Natural killer cell treated with Interleukin-12 subunit alpha and Interleukin-12 subunit beta and Interleukin-15 and Interleukin-18, amount 100 ng/mL, for 72 hours (primary cell): ENCODE measurements at regions not wholly inside any gene's neighbourhood (a gene's known extent, or its start where the extent isn't known, plus 50 kb on each side); places are given as distances from the start of the nearest gene placed in this dataset.
"Not testable (repeated sequence)": the region's sequence is repeated elsewhere in the genome, so short reads cannot be mapped to it uniquely, and the experiment has no call there.

Source experiments
- ATAC-seq, 2 donors: fragments of 150-1000 bp; cut with Tn5 transposase in 1 of 2; sonication (Bioruptor Pico), chemical (Tn5 transposase) in 1 of 2; 2 replicates each; pipeline ENCODE4 v1.10.0; 2021
- DNase-seq: peaks from one replicate; pipeline ENCODE4 v3.0.0; 2022; ENCODE audit warnings: low spot score
- H3K27ac Mint-ChIP-seq, 2 donors: 1 replicate in 1 of 2; 2 replicates in 1 of 2; pipeline ENCODE4 v1.8.0; 2022; ENCODE audit warnings: mixed read lengths in 2 of 2, mild to moderate bottlenecking in 1 of 2, moderate library complexity in 1 of 2
- H3K27me3 Mint-ChIP-seq, 2 donors: 1 replicate in 1 of 2; 2 replicates in 1 of 2; pipeline ENCODE4 v1.8.0; 2022; ENCODE audit warnings: mixed read lengths in 2 of 2
- H3K36me3 Mint-ChIP-seq: one replicate; pipeline ENCODE4 v1.8.0; 2022; ENCODE audit warnings: mixed read lengths
- H3K4me1 Mint-ChIP-seq, 2 donors: 1 replicate in 1 of 2; 2 replicates in 1 of 2; pipeline ENCODE4 v1.8.0; 2022; ENCODE audit warnings: low read depth in 2 of 2, mixed read lengths in 2 of 2, mild to moderate bottlenecking in 1 of 2
- H3K4me3 Mint-ChIP-seq: one replicate; pipeline ENCODE4 v1.8.0; 2022; ENCODE audit warnings: mixed read lengths
- H3K9me3 Mint-ChIP-seq: 2 replicates; pipeline ENCODE4 v1.8.0; 2022; ENCODE audit warnings: mixed read lengths

DNA sequence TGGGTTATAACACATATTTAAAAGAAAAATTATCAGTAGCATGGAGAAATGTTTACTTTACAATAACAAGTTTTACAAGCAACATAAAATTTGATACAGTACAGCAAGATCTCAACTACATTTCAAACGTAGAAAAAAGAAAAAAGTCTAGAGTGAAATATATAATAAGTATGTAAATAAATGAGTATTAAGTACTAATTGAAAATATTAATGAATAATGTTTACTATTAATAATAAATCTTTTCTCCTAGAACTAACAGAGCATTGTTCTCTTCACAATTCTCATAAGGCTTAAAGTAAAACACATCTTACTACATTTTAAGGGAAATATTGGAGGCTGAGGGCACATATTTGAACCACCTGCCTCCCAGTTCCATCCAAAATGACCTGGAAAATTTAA, 72.1 kb downstream of the TMEM212 start:
- H3K4me1 Mint-ChIP-seq = no peaks in the 10 kb centered on the region
- no peak overlapping the region for H3K4me3 Mint-ChIP-seq
- no peaks in the 10 kb centered on the region for H3K9me3 Mint-ChIP-seq
- H3K36me3 Mint-ChIP-seq = peaks cover 3% of the 10 kb centered on the region
- peaks cover 0 to 5% of the 10 kb centered on the region in 2 donors for H3K27me3 Mint-ChIP-seq
- ATAC-seq = no peak
- no peak overlapping the region for H3K27ac Mint-ChIP-seq
- DNase-seq = no peak

DNA sequence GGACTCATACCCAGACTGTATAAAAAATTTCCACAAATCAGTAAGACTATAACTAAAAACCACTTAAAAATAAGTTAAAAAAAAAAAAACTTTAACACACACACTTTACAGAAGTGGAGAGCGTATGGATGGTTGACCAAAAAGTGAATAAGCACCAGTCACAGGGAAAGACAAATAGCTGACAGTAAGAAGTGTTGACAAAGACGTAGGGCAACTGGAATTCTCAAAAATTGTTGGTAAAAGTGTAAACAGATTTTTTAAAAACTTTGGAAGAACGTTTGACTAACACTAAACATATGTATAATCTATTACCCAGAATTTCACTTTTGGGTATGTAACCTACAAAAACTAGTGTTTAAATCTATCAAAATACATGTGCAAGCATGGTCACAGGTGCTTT, 73.7 kb downstream of the TMEM212 start:
- DNase-seq = no peak
- Mint-ChIP-seq H3K9me3 (peaks cover 1% of the 10 kb centered on the region), H3K4me3 (no peak overlapping the region), H3K36me3 (peaks cover 18% of the 10 kb centered on the region), H3K27ac (no peak overlapping the region), H3K4me1 (no peaks in the 10 kb centered on the region), H3K27me3 (peaks cover 0 to 7% of the 10 kb centered on the region in 2 donors)
- no peak for ATAC-seq

DNA sequence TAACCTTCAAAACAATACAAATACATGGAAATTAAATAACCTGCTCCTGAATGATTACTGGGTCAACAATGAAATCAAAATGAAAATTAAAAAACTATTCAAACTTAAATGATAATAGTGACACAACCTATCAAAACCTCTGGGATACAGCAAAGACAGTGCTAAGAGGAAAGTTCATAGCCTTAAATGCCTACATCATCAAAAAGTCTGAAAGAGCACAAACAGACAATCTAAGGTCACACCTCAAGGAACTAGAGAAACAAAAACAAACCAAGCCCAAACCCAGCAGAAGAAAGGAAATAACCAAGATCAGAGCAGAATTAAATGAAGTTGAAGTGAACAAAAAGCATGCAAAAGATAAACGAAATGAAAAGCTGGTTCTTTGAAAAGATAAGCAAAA, 79.5 kb downstream of the TMEM212 start:
- not testable (repeated sequence) for H3K4me1 Mint-ChIP-seq, H3K4me3 Mint-ChIP-seq, ATAC-seq, H3K27ac Mint-ChIP-seq, DNase-seq
- Mint-ChIP-seq H3K36me3 (peaks cover 44% of the 10 kb centered on the region), H3K27me3 (peaks cover 0 to 12% of the 10 kb centered on the region in 2 donors), H3K9me3 (peaks cover 13% of the 10 kb centered on the region)

DNA sequence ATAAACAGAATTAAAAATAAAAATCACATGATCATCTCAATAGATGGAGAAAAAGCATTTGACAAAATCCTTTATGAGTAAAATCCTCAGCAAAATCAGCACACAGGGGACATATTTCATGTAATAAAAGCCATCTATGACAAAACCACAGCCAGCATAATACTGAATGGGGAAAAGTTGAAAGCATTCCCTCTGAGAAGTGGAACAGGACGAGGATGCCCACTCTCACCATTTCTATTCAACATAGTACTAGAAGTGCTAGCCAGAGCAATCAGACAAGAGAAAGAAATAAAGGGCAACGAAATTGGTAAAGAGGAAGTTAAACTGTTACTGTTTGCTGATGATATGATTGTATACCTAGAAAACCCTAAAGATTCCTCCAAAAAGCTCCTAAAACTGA, 80.5 kb downstream of the TMEM212 start:
- Mint-ChIP-seq H3K27me3 (peaks cover 0 to 12% of the 10 kb centered on the region in 2 donors), H3K9me3 (peaks cover 13% of the 10 kb centered on the region), H3K36me3 (peaks cover 44% of the 10 kb centered on the region)
- H3K27ac Mint-ChIP-seq, ATAC-seq, H3K4me3 Mint-ChIP-seq, H3K4me1 Mint-ChIP-seq, DNase-seq: not testable (repeated sequence)

DNA sequence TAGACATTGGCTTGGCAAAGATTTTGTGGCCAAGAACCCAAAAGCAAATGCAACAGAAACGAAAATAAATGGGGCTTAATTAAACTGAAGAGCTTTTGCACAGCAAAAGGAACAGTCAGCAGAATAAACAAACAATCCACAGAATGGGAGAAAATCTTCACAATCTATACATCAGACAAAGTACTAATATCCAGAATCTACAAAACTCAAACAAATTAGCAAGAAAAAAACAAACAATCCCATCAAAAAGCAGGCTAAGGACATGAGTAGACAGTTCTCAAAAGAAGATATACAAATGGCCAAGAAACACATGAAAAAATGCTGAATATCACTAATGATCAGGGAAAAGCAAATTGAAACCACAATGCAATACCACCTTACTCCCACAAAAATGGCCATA, 81.7 kb downstream of the TMEM212 start:
- not testable (repeated sequence) for ATAC-seq

DNA sequence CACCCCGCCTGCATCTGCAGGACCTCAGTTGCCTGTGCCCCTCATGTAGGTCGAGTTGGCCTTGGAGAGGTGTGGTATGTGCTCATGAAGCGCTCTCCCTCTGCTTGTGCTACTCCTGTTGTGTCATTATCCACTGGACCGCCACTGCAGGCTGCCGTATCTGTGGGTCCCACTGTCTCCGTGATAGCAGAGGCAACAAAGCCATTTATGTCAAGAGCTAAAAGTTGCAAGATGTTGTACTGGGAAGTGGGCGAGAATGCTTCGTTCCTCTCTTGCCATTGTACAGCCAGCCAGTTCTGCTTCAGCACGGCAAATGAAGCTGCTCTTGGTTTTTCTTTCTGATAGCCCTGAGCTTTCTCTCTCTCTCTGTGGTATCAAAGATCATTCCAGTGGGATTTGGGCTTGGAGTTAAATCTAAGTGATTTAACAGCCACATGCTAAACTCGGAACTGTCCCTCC, 89.0 kb downstream of the TMEM212 start:
- Mint-ChIP-seq H3K36me3 (no peaks in the 10 kb centered on the region), H3K9me3 (no peaks in the 10 kb centered on the region), H3K27me3 (peaks cover 7 to 8% of the 10 kb centered on the region in 2 donors), H3K4me3 (no peak overlapping the region), H3K27ac (peak overlapping the region in 1 of 2 donors; percentile 63), H3K4me1 (peaks cover 6 to 7% of the 10 kb centered on the region in 2 donors)
- DNase-seq = no peak
- ATAC-seq = no peak

More for the DNA sequence above, 81.7 kb downstream of the TMEM212 start:
- H3K4me3 Mint-ChIP-seq, DNase-seq, H3K4me1 Mint-ChIP-seq, H3K27me3 Mint-ChIP-seq, H3K27ac Mint-ChIP-seq: not testable (repeated sequence)
- H3K36me3 Mint-ChIP-seq = peaks cover 44% of the 10 kb centered on the region
- peaks cover 13% of the 10 kb centered on the region for H3K9me3 Mint-ChIP-seq

DNA sequence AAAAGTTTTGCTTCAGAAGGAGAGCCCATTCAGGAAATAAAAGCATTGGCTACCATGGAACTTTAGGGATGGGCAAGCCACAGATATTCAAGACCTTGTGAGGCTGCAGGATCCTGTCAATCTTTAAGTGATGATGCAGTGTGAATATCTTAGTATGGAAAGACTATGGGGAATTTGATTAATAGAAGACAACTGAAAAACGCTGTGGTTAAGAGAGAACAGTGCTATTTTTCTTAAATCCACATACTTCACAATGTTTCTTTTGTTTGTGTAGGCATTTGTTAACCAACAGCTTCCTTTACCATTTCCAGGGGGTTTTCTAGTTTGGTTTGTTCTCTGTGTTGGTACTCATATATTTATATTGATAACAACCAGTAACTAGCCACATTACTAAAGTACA, 90.3 kb downstream of the TMEM212 start:
- H3K27ac Mint-ChIP-seq = no peak overlapping the region
- peaks cover 7 to 8% of the 10 kb centered on the region in 2 donors for H3K27me3 Mint-ChIP-seq
- DNase-seq (no peak), ATAC-seq (no peak)
- H3K4me3 Mint-ChIP-seq = no peak overlapping the region
- H3K4me1 Mint-ChIP-seq = peaks cover 7 to 8% of the 10 kb centered on the region in 2 donors
- H3K9me3 Mint-ChIP-seq = no peaks in the 10 kb centered on the region
- H3K36me3 Mint-ChIP-seq = no peaks in the 10 kb centered on the region

DNA sequence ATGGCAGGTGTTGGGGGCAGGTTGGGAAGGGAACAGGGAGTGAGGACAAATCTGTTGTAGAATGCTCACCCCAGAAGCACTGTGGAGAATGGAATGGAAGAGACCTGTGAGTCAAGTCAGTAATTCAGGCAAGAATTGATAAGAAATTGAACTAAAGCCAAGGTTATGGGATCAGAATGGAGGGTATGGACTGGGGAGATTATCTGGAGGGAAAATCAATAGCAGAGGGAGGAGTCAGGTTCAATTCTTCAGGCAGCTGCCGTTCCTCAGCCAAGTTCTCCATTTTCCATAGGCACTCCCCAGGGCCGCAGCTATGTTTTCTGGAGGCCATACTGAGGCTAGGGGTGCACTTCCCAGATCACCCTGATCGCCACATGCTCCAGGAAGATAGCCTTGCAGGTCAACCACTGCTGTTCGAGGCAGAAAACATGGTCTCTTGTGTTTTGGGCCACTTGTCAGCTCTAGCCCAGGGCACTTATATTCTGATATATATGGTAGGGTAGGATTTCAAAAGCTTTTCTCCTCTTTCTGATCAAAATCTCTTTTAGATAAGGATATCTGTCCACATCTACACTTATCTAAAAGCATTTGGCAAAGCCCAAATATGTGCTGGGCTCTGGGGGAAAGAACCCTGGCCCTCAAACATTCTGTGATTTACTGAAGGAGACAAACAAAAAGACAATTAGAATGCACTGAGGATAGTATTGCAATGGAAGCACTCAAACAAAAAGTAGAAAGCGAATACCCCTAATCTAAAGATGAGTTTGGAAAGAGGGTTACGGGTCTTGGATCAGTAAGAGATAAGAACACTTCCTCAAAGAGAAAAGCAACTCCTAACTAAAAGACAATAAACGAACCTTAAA, 92.3 kb downstream of the TMEM212 start:
- H3K27ac Mint-ChIP-seq = no peak overlapping the region
- no peak for DNase-seq

DNA sequence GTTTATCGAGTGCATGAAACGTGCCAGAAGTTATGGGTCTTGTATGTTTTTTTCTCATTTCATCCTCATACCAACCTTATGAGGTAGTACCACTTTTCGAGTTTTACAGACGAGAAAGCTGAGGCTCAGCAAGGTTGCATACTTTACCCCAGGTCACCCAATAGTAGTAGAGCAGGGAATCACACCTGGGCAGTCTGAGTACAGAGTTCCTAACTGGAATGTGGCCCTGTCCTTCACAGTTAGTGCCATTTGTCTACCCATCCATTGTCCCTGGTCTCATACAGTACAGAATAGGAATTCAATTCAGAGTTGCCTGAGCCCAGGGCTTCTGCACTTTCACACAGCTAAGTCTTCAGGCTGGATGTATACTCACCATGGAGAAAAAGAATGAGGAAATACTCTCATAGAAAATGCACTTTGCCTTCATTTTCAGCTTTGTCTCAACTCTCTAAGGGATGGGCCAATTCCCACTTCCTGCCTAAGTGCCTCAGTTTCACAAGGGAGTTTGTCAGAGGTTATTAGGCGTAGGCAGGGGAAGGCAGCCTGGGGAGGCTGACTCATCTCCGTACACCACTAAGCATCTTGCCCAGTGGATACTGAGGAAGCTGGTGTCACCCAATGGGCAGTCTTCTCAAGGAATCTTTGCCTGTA, 93.2 kb downstream of the TMEM212 start:
- DNase-seq (no peak), ATAC-seq (peak in 1 of 2 donors; percentile 51)
- Mint-ChIP-seq H3K27ac (no peak overlapping the region), H3K36me3 (no peaks in the 10 kb centered on the region), H3K4me3 (no peak overlapping the region), H3K9me3 (no peaks in the 10 kb centered on the region), H3K4me1 (peaks cover 7 to 8% of the 10 kb centered on the region in 2 donors), H3K27me3 (peaks cover 7 to 8% of the 10 kb centered on the region in 2 donors)

More for the DNA sequence above, 92.3 kb downstream of the TMEM212 start:
- Mint-ChIP-seq H3K4me3 (no peak overlapping the region), H3K4me1 (peaks cover 7 to 8% of the 10 kb centered on the region in 2 donors), H3K9me3 (no peaks in the 10 kb centered on the region), H3K27me3 (peaks cover 7 to 8% of the 10 kb centered on the region in 2 donors), H3K36me3 (no peaks in the 10 kb centered on the region)
- ATAC-seq = peak in 1 of 2 donors; percentile 33

DNA sequence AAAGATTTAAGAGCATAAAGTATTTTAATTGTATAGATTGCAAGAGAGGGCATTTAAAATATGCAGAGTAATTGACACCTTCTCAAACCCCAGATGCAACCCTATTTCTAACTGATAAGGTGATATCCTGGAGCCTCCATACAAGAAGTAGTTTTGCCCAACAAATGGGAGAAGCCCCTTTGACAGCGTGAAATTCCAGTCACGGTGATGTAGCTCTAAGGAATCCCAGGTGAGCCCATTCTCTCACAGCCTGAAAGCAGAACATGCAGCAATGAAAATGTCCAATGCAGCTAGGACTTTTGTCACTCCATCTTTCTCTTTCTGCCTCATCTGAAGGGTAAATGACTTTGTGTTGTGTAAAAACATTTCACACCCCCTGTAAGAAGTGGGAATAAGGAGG, 96.4 kb downstream of the TMEM212 start:
- ATAC-seq = no peak
- Mint-ChIP-seq H3K36me3 (no peaks in the 10 kb centered on the region), H3K27me3 (peaks cover 6 to 9% of the 10 kb centered on the region in 2 donors), H3K4me1 (peaks cover 14 to 16% of the 10 kb centered on the region in 2 donors), H3K9me3 (no peaks in the 10 kb centered on the region), H3K27ac (no peak overlapping the region), H3K4me3 (no peak overlapping the region)
- DNase-seq = no peak

DNA sequence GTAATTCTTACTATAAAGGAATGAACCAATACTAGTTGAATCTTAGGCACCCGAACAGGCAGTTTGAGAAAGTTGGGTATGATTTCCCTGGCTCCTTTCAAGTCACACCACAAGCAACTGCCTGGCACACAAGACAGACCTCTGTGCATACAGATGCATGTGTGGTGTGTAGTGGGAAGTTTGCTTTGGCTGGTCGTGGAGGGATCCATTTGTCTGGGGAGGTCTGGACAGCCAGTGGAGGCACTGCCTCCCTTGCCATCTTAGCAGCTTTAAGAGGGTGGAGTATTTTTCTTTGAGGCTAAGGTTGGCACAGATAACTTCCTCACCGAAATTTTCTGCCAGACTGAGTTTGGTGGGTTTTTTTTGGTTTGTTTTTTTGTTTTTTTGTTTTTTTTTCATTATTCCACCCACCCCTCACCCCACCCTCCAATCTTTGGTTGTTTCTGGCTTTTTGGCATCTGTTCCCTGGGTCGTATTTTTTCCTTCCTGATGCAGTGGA, 97.1 kb downstream of the TMEM212 start:
- no peak overlapping the region for H3K27ac Mint-ChIP-seq
- no peak overlapping the region for H3K4me3 Mint-ChIP-seq
- DNase-seq = no peak
- peaks cover 14 to 16% of the 10 kb centered on the region in 2 donors for H3K4me1 Mint-ChIP-seq
- no peaks in the 10 kb centered on the region for H3K9me3 Mint-ChIP-seq
- no peak for ATAC-seq
- no peaks in the 10 kb centered on the region for H3K36me3 Mint-ChIP-seq
- peaks cover 0 to 5% of the 10 kb centered on the region in 2 donors for H3K27me3 Mint-ChIP-seq

DNA sequence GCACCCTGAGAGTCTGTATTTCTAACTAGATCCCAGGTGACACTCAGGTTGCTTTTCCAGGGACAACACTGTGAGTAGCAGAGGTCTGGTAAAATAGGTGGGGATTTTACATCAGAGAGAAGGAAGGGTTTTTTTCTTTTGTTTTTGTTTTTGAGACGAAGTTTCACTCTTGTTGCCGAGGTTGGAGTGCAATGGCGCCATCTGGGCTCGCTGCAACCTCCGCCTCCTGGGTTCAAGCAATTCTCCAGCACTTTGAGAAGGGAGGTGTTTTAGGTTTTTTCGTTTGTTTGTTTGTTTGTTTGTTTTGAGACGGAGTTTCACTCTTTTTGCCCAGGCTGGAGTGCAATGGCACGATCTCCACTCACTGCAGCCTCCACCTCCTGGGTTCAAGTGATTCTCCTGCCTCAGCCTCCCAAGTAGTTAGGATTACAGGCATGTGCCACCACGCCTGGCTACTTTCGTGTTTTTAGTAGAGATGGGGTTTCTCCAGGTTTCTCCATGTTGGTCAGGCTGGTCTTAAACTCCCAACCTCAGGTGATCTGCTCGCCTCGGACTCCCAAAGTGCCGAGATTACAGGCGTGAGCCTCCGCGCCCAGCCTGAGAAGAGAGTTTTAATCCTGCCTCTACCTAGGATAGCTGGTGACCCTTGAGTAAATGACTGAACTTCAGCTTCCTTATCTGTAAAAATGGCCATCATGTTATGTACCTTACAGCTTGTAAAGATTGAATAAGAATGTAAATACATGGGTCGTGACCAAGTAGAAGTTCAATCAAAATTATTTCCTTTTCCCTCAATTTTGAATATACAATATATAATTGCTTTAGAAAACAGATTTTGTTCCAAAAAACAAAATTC, 95.9 kb upstream of the FNDC3B start:
- Mint-ChIP-seq H3K9me3 (no peaks in the 10 kb centered on the region), H3K4me3 (no peak overlapping the region), H3K27me3 (peaks cover 0 to 7% of the 10 kb centered on the region in 2 donors), H3K27ac (no peak overlapping the region), H3K36me3 (no peaks in the 10 kb centered on the region), H3K4me1 (peaks cover 6 to 9% of the 10 kb centered on the region in 2 donors)
- no peak for DNase-seq
- no peak for ATAC-seq
